ENCODE measurements at regions not wholly inside any gene's neighbourhood (a gene's known extent, or its start where the extent isn't known, plus 50 kb on each side); places are given as distances from the start of the nearest gene placed in this dataset.

- no peak for TF ChIP-seq ZNF816 (CRISPR knock-in tag; IDR thresholded peaks at IDR 0.05; ENCODE audit: borderline replicate concordance)
- TF ChIP-seq ZFP36L2 (CRISPR knock-in tag; IDR thresholded peaks at IDR 0.05) = no peak
- no peak for TF ChIP-seq ZBTB8A (CRISPR knock-in tag; IDR thresholded peaks at IDR 0.05; ENCODE audit: borderline replicate concordance, low read depth)
These were observed 153.2 kb upstream of the SOX5 start (continued) for GRCh38 chr12:24102676-24103075.

- no peak for ATAC-seq
- Histone ChIP-seq H3K9ac (ENCODE audit: insufficient read depth, low read depth, low read length) (no peak overlapping the region), H3K4me3 (replicated peaks in 1 of 3; ENCODE audit: insufficient read depth in 1 of 3, low read depth in 2 of 3, low read length in 3 of 3) (no peak overlapping the region), H3K4me2 (ENCODE audit: low read depth, low read length) (no peak overlapping the region), H4K20me1 (ENCODE audit: insufficient read depth, low read length) (no peaks in the 10 kb centered on the region), H3K79me2 (ENCODE audit: insufficient read depth, low read length) (no peaks in the 10 kb centered on the region), H3K36me3 (replicated peaks in 1 of 2; ENCODE audit: control insufficient read depth in 1 of 2, insufficient read depth in 2 of 2, low read length in 2 of 2) (no peaks in the 10 kb centered on the region), H2AFZ (ENCODE audit: low read length) (no peak overlapping the region), H3K27ac (ENCODE audit: extremely low read length, insufficient read depth, low read length) (no peak overlapping the region), H3K27me3 (ENCODE audit: control insufficient read depth in 1 of 2, insufficient read depth in 2 of 2, low read length in 2 of 2) (no peaks in the 10 kb centered on the region; a peak in 1 of 5 replicates), H3K9me3 (ENCODE audit: low read length) (no peaks in the 10 kb centered on the region), H3K4me1 (ENCODE audit: insufficient read depth, low read length) (no peaks in the 10 kb centered on the region)
- ChIA-PET CTCF (ENCODE audit: low intra/inter-chr PET ratio, low total read pairs) (no interaction called here), POLR2A (no interaction called here)
- in situ Hi-C loops (cut with HindIII; ENCODE audit: extremely low pct_ligation_motif_present, low pct_unique_long_range_greater_than_20kb) (no loop called here), intact Hi-C loops (cut with micrococcal nuclease; ENCODE audit: unreplicated experiment) (no loop called here)
- WGBS (ENCODE audit: low lambda C conversion rate) = 86% methylated on average over 1 of the region's 1 CpG
- FAIRE-seq = no peak
- DNase-seq (ENCODE audit: low spot score) = no peak
- no TSS peak for BruUV-seq (replicated peaks)
- no peak for TF ChIP-seq ADNP (CRISPR knock-in tag; IDR thresholded peaks at IDR 0.05)
- TF ChIP-seq NBN (conservative IDR thresholded peaks at IDR 0.05) = no peak
- TF ChIP-seq ZNF597 (CRISPR knock-in tag; IDR thresholded peaks at IDR 0.05) = no peak
These were observed 150.1 kb upstream of the SOX5 start for GRCh38 chr12:24099576-24099975.

GRCh38 chr12:24095245-24095644 is 145.8 kb upstream of the SOX5 start:
- no peaks in the 10 kb centered on the region for H3K79me2 ChIP-seq (ENCODE audit: insufficient read depth, low read length)
- no peaks in the 10 kb centered on the region for H4K20me1 ChIP-seq (ENCODE audit: insufficient read depth, low read length)
- H3K4me1 ChIP-seq (ENCODE audit: insufficient read depth, low read length) = no peaks in the 10 kb centered on the region
- H2AFZ ChIP-seq (ENCODE audit: low read length) = no peak overlapping the region
- ATAC-seq = no peak
- H3K36me3 ChIP-seq (replicated peaks in 1 of 2; ENCODE audit: control insufficient read depth in 1 of 2, insufficient read depth in 2 of 2, low read length in 2 of 2) = no peaks in the 10 kb centered on the region
- ChIA-PET CTCF (ENCODE audit: low intra/inter-chr PET ratio, low total read pairs) (no interaction called here), POLR2A (no interaction called here)
- in situ Hi-C loops (cut with HindIII; ENCODE audit: extremely low pct_ligation_motif_present, low pct_unique_long_range_greater_than_20kb) (no loop called here), intact Hi-C loops (cut with micrococcal nuclease; ENCODE audit: unreplicated experiment) (no loop called here)
- whole genome bisulfite sequencing (ENCODE audit: low lambda C conversion rate) = 89% methylated on average over 1 of the region's 1 CpG
- no peak overlapping the region for H3K9ac ChIP-seq (ENCODE audit: insufficient read depth, low read depth, low read length)
- no peak overlapping the region for H3K4me3 ChIP-seq (replicated peaks in 1 of 3; ENCODE audit: insufficient read depth in 1 of 3, low read depth in 2 of 3, low read length in 3 of 3)
- no peak for FAIRE-seq
- no peaks in the 10 kb centered on the region for H3K9me3 ChIP-seq (ENCODE audit: low read length)
- H3K4me2 ChIP-seq (ENCODE audit: low read depth, low read length) = no peak overlapping the region
- DNase-seq (ENCODE audit: low spot score) = no peak
- no peak overlapping the region for H3K27ac ChIP-seq (ENCODE audit: extremely low read length, insufficient read depth, low read length)
- BruUV-seq (replicated peaks) = no TSS peak
- no peaks in the 10 kb centered on the region; a peak in 1 of 5 replicates for H3K27me3 ChIP-seq (ENCODE audit: control insufficient read depth in 1 of 2, insufficient read depth in 2 of 2, low read length in 2 of 2)
- TF ChIP-seq NRL (CRISPR knock-in tag; IDR thresholded peaks at IDR 0.05; ENCODE audit: borderline replicate concordance) (no peak), THYN1 (CRISPR knock-in tag; IDR thresholded peaks at IDR 0.05; ENCODE audit: borderline replicate concordance, low read depth) (no peak), MAFG (CRISPR knock-in tag; IDR thresholded peaks at IDR 0.05) (no peak), ZNF354B (CRISPR knock-in tag; IDR thresholded peaks at IDR 0.05) (no peak), ZNF674 (CRISPR knock-in tag; IDR thresholded peaks at IDR 0.05; ENCODE audit: low read depth) (no peak), MXI1 (IDR thresholded peaks at IDR 0.05; ENCODE audit: borderline replicate concordance, low read depth, low read length) (no peak), TAF1 (CRISPR knock-in tag; IDR thresholded peaks at IDR 0.05) (no peak), HOMEZ (CRISPR knock-in tag; IDR thresholded peaks at IDR 0.05; ENCODE audit: low read depth) (no peak), PHB2 (IDR thresholded peaks at IDR 0.05; ENCODE audit: partially characterized antibody) (no peak), CBX1 (IDR thresholded peaks at IDR 0.05; ENCODE audit: low read depth) (no peak), BHLHE40 (IDR thresholded peaks at IDR 0.05; ENCODE audit: low read length) (no peak)

Measured in HepG2 (cell line).